Prostate gland (tissue), 2 donors: ENCODE measurements at regions not wholly inside any gene's neighbourhood (a gene's known extent, or its start where the extent isn't known, plus 50 kb on each side); places are given as distances from the start of the nearest gene placed in this dataset.

Experiments
- CTCF ChIP-seq, 4 experiments: fragments of 200-600 bp in 2 of 4; fragments of 450-650 bp in 2 of 4; sonication (generic) in 2 of 4; IDR thresholded peaks; 1 replicate in 3 of 4; 2 replicates in 1 of 4; pipeline ENCODE4 v1.5.1; 2016 to 2019; ENCODE audit warnings: antibody characterized with exemption in 4 of 4, mild to moderate bottlenecking in 2 of 4, moderate library complexity in 2 of 4
- POLR2A ChIP-seq: fragments of 450-650 bp; IDR thresholded peaks from one replicate; pipeline ENCODE4 v1.6.1; 2016; ENCODE audit warnings: antibody characterized with exemption, mild to moderate bottlenecking

GRCh38 chr13:109605846-109606245, 180.5 kb downstream of the IRS2 start:
- TF ChIP-seq CTCF (IDR thresholded peaks at IDR 0.05) (no peak), POLR2A (no peak)
